K562 (cell line): ENCODE measurements at regions not wholly inside any gene's neighbourhood (a gene's known extent, or its start where the extent isn't known, plus 50 kb on each side); places are given as distances from the start of the nearest gene placed in this dataset.

Source experiments
- BRF2 ChIP-seq: IDR thresholded peaks from 3 replicates; pipeline ENCODE4 v1.6.1; 2011; ENCODE audit warnings: borderline replicate concordance, mild to moderate bottlenecking; ENCODE audit not compliant: insufficient read length, insufficient read depth
- DEAF1 ChIP-seq: fragments of 450-650 bp; formaldehyde crosslinking; IDR thresholded peaks from 2 replicates; pipeline ENCODE4 v1.4.0; 2020; ENCODE audit warnings: mild to moderate bottlenecking, moderate library complexity
- HDAC3 ChIP-seq: fragments of 450-650 bp; IDR thresholded peaks from 2 replicates; pipeline ENCODE4 v1.6.1; 2018; ENCODE audit warnings: borderline replicate concordance, mild to moderate bottlenecking, moderate library complexity; ENCODE audit not compliant: partially characterized antibody
- HIVEP1 ChIP-seq: fragments of 250-450 bp; sonication (Bioruptor Pico); IDR thresholded peaks from 2 replicates; pipeline ENCODE4 v1.4.0; 2020; ENCODE audit warnings: mild to moderate bottlenecking
- TFAM ChIP-seq: fragments of 250-450 bp; sonication (Bioruptor Pico); conservative IDR thresholded peaks from 2 replicates; pipeline ENCODE4 v1.5.0; 2021; ENCODE audit warnings: mild to moderate bottlenecking, moderate library complexity
- XRCC5 ChIP-seq: fragments of 200-400 bp; formaldehyde crosslinking; IDR thresholded peaks from 2 replicates; pipeline ENCODE4 v1.6.1; 2017; ENCODE audit warnings: low read depth, mild to moderate bottlenecking, low read length
- ZFP36 ChIP-seq: fragments of 150-350 bp; IDR thresholded peaks from 2 replicates; pipeline ENCODE4 v1.6.1; 2018; ENCODE audit warnings: low read length, low read depth; ENCODE audit not compliant: partially characterized antibody
- ZNF639 ChIP-seq, 2 experiments: fragments of 200-800 bp in 1 of 2; sonication (Bioruptor generic) in 1 of 2; sonication (generic) in 1 of 2; formaldehyde crosslinking in 1 of 2; IDR thresholded peaks in 1 of 2; conservative IDR thresholded peaks in 1 of 2; 2 replicates each; pipeline versions ENCODE4 v1.5.0 to v1.6.1; 2016 to 2020; ENCODE audit warnings: missing compliant biosample characterization in 1 of 2, missing genetic modification characterization in 1 of 2, missing genetic modification reagents in 1 of 2

DNA sequence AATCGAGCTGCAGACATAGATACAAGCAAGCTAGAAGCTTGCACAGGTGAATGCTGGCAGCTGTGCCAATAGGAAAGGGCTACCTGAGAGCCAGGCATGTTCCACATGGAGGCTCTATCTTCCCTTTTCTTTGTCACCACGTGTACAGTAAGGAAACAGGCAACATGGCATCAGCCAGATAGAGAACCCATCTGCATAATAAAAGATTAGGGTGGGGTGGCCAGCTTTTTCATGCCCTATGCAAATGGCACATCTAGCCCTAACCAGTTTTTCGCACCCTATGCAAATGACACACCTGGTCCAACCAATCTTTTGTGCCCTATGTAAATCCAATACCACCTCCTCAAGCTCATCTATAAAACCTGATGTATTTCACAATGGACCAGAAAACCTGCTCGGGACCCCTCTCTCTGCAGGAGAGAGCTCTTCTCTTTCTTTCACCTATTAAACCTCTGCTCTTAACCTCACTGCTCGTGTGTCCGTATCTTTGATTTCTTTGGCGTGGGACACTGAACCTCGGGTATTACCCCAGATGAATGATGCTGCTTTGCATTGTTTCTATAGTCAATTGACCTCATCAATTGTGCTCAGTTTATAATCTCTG lies 93.9 kb downstream of the SLC30A10 start (continued):
- no peak for TF ChIP-seq ZNF639 (CRISPR knock-in tag; conservative IDR thresholded peaks at IDR 0.05 in 1 of 2, IDR thresholded peaks at IDR 0.05 in 1 of 2)
- TF ChIP-seq BRF2 = no peak
- TF ChIP-seq HIVEP1 (CRISPR knock-in tag) = no peak
- no peak for TF ChIP-seq HDAC3
- no peak for TF ChIP-seq DEAF1 (CRISPR knock-in tag)
- no peak for TF ChIP-seq XRCC5
- TF ChIP-seq ZFP36 = no peak
- TF ChIP-seq TFAM (CRISPR knock-in tag) = no peak
